SIG-M5 treated with dmso at 0.1 percent for 504 hours (cell line): ENCODE measurements at regions not wholly inside any gene's neighbourhood (a gene's known extent, or its start where the extent isn't known, plus 50 kb on each side); places are given as distances from the start of the nearest gene placed in this dataset.

Experiments used
- DNase-seq: peaks from one replicate; lab custom pipeline; 2025; ENCODE audit not compliant: unreplicated experiment; lab: John Stamatoyannopoulos, UW

DNA sequence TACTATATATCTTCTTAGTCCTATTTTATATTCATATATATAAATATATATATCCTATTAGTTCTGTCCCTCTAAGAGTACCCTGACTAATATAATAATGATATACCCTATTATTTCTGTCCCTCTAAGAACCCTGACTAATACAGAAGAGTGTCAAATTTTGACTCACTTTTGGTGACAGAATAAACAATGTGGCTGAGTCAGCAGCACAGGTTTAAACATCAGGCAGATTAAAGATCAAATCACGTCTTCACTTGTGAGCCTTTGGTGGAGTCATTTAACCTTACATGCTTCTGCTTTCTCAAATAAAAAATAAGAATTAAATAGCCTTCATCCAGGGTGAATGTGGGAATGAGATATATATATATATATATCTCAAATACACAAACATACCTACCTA is 615.9 kb upstream of the GCFC2 start:
- DNase-seq, result no peak

DNA sequence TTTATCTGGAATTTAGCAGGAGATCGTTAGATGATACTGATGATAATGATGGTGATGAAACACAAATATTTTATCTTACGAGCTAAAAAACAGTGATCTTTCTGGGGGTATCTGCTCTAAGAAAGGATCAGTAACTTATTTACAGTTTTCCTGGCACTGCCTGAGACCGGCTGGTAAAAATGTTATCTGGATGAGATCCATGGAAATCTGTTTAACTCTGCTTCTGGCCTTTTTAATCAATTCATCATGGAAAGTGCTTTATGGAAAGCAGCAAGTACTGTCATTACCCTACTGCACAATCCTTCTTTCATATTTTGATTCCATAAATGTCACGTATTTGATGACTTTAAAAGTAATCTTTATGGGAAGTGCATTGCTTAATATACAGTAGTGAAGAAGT is 612.7 kb upstream of the GCFC2 start:
- DNase-seq, result no peak

DNA sequence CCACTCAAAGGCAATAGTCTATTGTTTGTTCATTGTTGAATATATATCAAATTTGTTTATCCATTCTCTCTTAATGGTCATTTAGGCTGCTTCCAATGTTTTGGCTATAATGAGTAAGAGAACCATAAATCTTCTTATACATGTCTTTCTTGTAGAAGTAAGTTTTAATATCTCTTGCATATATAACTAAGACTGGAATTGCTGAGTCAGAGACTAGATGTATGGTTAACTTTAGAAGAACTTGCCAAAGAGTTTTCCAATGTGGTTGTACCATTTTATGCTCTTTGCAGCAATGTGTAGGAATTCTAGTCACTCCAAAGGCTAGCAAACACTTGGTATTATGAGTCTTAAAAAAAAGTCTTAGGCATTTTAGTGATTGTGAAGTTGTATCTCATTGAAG is 610.0 kb upstream of the GCFC2 start:
- DNase-seq, result no peak

DNA sequence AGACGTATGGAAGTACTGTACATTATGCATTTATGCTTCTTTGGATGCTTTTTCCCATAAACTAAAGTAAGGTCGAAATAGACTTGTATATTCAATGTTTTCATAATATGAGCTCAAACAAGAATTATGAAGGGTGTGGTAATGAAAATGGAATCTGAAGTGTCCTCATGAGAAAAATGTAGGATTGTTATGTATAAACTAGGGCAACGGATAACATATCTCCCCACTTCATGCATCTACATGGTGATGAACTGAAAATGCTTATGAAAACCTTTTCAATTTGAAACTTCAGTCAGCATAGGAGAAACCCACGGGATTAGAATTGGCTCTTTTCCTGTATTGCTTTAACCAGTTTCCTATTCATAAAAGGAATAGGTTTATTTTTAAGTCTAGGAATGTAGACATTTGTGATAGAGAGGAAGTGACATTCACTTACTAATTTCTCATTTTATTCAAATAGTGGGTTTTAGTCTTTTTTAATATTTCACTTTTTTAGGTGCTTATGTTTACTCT is 608.2 kb upstream of the GCFC2 start:
- no peak for DNase-seq

DNA sequence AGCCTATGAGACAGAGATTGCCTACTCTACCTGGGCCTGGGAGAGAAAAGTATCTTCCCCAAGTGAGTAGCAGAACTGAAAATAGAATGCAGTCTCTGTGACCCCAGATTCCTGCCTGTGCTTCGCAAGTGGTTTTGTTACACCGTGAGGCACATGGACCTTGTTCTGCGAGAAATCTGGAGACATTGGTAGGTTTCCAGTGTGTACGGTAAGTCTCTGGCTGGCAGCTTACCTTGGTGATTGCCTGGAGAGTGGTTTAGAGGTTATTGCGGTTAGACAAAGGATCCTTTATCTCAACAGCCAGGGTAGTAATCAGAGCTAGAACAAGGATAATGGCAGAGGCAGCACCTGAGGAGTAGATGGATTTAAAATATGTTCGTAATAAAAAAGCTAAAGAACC is 606.0 kb upstream of the GCFC2 start:
- no peak for DNase-seq

DNA sequence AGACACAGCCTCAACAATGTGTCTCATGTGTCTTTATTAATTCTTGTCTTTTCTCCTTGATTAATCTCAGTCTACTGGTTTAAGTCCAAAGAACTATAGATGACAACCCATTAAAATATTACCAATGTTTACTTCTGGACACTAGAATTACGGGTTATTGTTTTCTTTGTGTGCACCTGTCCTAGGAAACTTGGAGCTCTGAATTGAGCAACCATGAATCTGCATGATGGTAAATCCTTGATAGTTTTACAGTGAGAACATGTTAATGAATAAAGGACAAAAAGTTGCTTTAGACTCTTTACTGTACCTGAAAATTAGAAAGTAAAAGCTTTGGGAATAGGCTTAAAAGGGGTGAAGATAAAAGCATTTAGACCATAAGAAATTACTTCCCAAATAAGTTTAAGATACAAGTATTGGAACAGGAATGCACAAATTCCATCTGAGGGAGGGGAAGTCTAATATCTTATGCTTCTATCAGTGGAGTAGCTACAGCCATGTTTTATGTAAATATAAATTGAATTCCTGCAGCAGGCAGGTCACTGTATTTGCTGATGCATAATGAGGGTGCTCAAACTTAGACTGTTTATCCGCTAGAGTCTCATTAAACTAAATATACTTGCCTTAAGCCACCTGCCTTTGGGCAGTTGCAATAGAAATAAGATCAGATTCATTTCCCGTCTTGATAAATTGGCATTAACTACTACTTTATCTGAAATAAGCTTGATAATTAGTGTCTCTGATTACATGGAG is 603.7 kb upstream of the GCFC2 start:
- no peak for DNase-seq

DNA sequence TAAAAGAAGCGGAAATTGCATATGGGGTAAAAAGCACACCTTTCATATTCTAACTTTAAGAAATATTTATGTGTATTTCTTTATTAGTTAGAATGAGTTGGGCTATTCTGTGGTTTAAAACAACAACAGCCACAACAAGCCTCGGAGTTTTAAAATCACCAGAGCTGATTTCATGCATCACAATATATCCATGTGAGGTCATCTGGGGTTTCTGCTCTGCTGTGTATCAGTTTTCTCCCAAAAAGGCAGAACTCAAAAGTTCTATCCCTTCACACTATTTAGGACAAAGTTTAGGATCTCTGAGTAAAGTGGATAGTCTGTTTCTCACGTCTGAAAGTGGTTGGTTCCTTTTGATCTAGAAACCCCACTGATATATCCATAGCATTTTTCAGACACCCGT is 601.5 kb upstream of the GCFC2 start:
- no peak for DNase-seq

DNA sequence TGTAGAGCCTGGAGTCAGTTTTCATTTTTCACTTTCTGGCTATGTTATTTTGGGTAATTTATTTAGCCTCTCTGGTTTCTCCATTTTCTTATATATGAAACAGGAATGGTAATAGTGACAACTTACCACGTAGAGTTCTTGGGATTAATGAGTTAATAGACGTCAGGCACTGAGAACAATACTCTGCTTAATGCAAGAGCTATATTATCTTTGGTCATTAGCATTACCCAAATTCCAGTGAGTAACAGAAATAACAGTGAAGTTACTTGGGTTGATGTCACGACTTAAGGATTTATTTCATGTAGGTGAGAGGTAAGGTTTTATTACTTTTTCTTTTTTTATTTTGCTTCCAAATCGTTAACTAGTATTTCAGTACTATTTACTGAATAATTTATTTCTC is 601.0 kb upstream of the GCFC2 start:
- DNase-seq, result no peak

DNA sequence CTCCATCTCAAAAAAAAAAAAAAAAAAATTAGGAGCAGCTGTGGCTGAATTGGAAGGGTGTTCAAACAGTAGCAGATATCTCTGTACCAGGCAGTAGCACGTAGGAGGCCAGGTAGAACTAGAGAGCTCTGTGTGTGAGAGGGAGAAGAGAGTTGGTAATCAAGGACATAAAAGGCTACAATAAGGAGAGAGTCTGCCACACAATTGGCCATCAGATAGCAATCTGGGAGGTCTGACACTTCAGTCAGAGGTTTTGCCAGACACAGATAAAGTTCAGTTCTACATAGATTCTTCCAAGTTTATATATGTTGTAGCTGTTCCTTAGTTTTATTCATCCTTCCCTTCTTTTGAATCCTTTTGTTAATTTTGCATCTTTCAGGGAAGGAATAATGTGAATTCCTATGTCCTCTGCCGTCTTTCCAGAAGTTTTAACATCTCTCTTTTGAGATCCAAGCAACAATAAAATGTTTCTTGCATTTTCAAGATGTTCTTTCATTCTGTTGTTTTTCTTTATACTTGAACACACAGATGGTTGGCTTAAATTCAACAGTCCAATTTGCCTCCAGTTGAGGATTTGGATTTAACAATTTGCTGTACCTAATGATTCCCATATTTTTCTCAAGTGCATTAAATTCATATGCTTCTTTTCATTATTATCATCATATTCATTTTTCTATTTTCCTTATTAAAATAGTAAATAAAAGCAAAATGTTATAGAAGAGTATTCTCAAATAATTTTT is 600.3 kb upstream of the GCFC2 start:
- no peak for DNase-seq

DNA sequence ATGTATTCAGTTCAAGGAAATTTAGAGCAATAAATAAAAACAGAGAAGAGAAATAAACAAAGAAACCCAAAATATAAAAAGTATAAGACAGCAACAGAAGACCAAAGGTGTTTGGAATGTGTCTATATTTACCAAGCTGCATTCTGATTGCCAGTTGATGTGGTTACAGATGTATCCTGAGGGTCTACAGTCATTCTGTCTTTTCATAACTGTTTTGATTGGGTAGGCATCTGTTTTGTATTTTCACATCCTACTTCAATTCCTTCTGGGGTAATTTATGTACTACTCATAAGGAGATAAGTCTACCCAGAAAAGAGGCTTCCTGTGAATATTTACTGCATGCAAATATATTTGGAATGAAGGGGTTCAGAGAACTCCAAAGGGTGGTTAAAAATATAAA is 596.8 kb upstream of the GCFC2 start:
- DNase-seq, result no peak

DNA sequence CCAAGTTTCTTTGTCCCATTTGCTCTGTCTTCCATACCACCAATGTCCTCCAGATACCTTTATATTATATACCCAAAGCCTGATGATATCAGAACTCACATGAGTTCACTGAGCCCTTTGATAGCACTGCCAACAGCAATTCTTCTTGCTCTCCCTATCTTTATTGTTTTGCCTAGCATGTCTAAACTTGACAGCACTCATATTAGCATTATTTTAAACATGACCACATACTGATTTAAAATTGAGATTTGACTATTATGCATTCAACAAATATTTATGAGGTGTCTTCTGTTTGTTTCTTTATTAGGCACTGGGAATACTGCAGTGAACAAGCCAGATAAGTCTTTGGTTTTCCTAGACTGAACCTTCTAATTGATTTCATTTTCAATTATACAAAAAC is 587.3 kb upstream of the GCFC2 start:
- no peak for DNase-seq

DNA sequence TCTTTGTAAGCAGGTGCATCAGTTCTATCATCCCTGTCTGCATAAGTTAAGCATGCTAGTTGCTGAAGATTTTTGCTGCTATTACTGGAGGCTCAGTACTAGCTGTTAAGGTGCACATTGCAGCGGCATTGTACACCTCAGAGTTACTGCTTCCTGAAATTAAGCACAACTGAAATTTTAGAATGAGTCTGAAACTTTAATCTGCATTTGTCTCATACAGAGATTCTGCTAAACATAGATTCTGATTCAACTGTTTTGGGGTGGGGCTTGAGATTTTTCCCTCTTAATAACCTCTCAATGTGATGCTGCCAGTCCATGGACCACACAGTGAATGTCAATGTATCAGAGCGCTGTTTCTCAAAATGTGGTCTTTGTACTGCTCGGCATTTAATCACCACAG is 585.7 kb upstream of the GCFC2 start:
- no peak for DNase-seq

DNA sequence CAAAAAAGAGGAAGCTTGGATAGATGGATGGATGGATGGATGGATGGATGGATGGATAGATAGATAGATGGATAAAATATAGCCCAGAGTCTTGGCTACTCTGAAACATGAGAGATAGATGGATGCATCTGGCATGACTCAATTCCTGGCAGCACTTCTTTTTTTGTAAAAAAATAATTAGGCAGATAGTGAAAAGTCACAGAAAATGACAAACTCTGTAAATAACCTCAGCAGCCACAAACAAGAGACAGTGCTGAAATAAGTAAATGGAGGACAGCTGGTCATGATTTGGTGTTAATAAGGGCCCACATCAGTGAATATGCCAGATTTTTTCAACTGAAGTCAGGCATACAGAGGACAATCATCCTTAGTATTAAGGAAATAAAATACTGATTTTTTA is 585.0 kb upstream of the GCFC2 start:
- no peak for DNase-seq

DNA sequence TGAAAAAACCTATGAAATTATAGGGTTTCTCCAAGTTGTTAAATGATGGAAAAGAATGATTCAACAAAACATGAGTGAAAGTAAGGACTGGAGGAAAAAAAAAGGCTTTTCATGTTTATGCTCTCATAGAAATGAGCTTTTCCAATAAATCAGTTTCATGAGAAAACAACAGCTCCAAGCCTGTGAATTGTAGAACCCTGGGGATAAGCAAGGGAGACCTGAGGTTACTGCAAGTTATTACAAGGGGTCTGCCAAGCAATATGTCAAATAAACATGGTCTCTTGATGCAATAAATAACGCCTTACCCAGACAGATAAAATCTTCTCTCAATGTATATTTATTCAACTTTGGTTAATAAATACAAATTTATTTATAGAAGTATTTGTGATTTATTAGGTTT is 577.9 kb upstream of the GCFC2 start:
- DNase-seq, result no peak

DNA sequence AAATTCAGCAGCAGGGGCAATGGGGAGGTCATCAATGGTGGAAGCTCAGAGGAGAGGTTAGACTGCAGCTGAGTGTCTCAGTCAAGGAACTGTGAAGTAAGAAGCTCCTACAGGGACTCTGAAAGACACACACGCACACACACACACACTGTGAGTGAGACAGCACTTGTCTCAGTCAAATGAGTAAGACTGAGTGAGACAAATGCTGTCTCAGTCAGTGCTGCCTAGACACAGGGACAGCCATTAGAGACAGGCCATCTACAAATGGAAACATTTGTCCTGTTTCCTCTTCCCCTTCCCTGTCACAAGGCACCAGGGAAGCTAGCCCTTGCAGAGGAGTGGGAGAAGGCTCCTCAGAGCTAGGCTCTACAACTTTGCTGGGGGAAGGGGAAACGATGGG is 577.4 kb upstream of the GCFC2 start:
- DNase-seq, result no peak

DNA sequence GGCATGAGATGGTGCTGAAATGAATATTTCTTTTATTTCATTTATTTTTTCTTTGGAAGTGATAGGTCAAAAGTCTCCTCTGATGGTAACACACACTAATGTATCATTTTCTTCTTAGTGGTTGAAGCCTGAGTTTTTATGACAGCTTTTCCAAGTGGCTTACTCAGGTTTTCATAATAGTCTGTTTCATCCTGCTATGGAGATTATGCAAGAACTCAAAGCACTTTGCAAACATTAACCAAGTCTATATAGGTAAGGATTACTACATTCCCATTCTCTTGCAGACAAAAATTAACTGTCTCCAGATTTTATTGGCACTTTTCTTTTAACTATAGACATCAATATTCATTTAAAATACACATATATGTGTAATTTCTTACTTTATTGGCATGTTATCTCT is 572.6 kb upstream of the GCFC2 start:
- DNase-seq, result no peak

DNA sequence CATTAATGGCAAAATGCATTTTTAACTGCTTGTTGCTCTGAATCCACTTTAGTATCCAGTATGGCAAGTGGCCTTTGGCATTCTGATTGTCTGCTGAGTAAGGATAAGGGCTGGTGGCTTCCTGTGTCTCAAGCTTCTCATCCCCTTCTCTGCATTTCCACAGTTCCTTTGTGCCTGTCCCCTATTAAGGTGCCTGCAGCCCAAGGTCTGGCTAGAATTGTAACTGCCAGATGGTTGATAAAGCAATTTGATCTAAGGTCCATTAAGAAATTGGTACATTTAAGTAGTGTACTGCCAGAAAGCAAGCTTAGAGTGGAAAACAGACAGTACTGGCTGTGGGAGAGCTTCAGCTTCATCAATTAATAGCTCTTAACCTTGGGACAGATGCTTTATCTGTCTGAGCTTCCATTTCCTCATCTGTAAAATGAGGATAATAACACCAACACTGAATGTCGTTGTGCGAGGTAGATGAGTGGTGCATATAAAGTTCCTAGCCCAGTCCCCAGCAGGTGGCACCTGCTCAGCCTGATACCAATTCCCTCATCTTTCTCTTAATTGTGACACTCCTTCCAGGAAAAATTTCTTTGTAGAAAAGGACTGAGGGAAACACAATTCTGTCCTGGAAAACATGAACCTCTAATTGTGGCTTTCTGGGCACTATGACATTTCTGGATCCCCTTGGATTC is 570.6 kb upstream of the GCFC2 start:
- no peak for DNase-seq

DNA sequence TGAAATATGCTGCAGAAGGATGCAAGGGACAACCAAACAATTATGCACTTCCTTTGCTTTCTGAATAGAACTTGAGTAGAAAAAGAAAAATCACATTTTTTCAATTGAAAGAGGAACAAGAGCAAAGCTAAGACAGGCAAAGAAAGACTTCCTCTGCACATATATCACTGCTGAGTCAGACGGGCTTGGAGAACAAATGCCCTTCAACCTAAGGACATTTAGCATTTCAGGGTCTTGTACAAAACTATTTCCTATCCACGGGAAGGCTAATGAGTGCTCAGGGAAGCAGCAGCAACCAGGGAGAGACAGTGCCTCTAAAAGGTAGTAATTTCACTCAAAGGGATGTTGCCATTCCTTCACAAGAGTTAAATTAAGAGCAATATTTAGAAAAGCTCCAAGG is 570.0 kb upstream of the GCFC2 start:
- DNase-seq, result no peak

DNA sequence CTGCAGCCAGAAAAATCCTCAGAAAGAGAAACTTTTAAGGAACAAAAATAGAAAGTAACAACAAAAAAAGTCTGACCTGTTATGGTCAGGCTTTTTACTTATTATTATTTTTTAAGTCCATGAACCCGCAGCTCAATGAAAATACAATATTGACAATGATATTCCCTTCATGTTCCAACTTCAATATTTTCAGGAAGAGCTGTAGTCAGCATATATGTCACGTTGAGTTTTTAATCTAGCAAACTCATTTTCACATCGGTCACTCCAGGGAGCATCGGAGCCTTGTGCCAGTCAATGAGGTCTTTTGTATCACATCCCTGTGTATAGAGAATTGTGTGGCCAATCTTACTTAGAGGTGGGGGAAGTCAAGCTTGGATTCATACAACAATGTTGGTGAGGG is 568.4 kb upstream of the GCFC2 start:
- no peak for DNase-seq

DNA sequence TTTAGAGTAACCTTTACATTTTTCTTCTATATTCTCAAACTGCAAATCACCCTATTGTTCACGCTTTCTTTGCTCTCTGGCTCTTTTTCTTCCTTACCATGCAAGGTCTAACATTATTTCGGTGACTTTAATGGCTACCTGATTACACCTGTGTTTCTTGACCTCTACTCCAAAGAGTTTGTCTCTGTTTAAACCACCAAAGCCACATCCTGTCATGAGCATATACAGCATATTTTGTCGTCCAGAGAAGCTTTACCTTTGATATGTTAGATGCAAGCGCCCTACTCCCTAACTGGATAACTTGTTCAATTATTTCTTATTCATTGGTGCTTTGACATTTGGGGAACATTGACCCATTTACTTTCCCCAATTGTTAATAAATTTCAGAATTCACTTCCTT is 565.1 kb upstream of the GCFC2 start:
- DNase-seq, result no peak

DNA sequence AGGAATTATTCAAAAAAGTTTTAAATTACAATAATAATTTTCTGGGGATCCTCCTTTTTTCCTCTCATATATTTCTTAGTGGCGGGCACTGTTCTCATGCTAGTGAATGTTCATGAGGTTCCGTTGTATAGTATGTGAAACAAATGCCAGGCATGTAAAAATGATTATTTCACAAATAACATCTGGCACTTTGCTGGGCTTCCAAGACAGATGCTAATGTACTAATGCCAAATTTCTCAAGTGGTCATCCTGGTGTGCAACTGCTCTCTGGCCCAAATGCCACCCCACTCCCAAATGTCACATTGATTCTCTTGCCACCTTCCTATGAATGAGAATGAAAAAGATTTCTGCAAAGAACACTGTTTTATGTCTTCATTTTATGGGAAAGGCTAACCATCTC is 564.0 kb upstream of the GCFC2 start:
- no peak for DNase-seq

DNA sequence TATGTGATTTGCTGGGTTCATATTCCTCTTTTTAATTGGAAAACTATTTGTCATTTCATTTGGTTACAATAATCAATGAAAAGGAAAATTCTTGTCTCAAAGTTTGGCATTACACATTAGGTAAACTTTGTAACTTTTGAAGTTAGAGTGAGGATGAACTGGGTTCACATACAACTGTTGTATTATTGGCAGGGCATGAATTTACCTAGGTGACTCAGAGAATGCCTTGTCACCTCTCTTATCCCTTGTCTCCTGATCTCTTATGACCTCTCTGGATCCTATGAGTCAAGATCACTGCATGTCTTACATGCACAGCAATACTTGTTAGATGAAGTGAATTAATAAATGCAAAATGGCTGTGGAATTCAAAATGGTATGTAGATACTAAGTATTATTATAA is 563.4 kb upstream of the GCFC2 start:
- DNase-seq, result no peak
